HCT116 (cell line): ENCODE measurements at regions not wholly inside any gene's neighbourhood (a gene's known extent, or its start where the extent isn't known, plus 50 kb on each side); places are given as distances from the start of the nearest gene placed in this dataset.

Experiments used
- CBX3 ChIP-seq: IDR thresholded peaks from 2 replicates; pipeline ENCODE4 v1.6.1; 2012; ENCODE audit warnings: low read depth
- CEBPB ChIP-seq: IDR thresholded peaks from 2 replicates; pipeline ENCODE4 v1.6.1; 2012; ENCODE audit warnings: low read depth
- CTCF ChIP-seq, 3 experiments: fragments of 200-600 bp in 1 of 3; sonication (generic) in 1 of 3; IDR thresholded peaks in 2 of 3; conservative IDR thresholded peaks in 1 of 3; 2 replicates each; pipeline ENCODE4 v1.5.1; 2012 to 2017; ENCODE audit warnings: low read depth in 2 of 3, low read length in 2 of 3, antibody characterized with exemption in 1 of 3, borderline replicate concordance in 1 of 3, control low read depth in 1 of 3, mild to moderate bottlenecking in 1 of 3, mixed read lengths in 1 of 3, mixed run types in 1 of 3, moderate library complexity in 1 of 3; ENCODE audit not compliant: insufficient read depth in 1 of 3
- JUND ChIP-seq: IDR thresholded peaks from 2 replicates; pipeline ENCODE4 v1.6.1; 2012
- MAX ChIP-seq: IDR thresholded peaks from 2 replicates; pipeline ENCODE4 v1.6.1; 2012
- POLR2A ChIP-seq: IDR thresholded peaks from 2 replicates; pipeline ENCODE4 v1.7.0; 2011; ENCODE audit warnings: borderline replicate concordance; ENCODE audit not compliant: insufficient read depth, insufficient read length; ENCODE audit errors: extremely low read depth
- POLR2AphosphoS5 ChIP-seq: IDR thresholded peaks from 2 replicates; pipeline ENCODE4 v1.6.1; 2011; ENCODE audit warnings: mild to moderate bottlenecking, low read depth, low read length, moderate library complexity
- RAD21 ChIP-seq: IDR thresholded peaks from 2 replicates; pipeline ENCODE4 v1.6.1; 2012; ENCODE audit warnings: low read depth, mild to moderate bottlenecking
- SP1 ChIP-seq: IDR thresholded peaks from 2 replicates; pipeline ENCODE4 v1.6.1; 2012; ENCODE audit warnings: low read depth
- SRF ChIP-seq: IDR thresholded peaks from 2 replicates; pipeline ENCODE4 v1.6.1; 2012; ENCODE audit warnings: low read depth
- TF ChIP-seq, protein P1 (sequence below): IDR thresholded peaks from 2 replicates; pipeline ENCODE4 v1.6.1; 2012; ENCODE audit warnings: low read depth

- TF ChIP-seq, protein P1, sequence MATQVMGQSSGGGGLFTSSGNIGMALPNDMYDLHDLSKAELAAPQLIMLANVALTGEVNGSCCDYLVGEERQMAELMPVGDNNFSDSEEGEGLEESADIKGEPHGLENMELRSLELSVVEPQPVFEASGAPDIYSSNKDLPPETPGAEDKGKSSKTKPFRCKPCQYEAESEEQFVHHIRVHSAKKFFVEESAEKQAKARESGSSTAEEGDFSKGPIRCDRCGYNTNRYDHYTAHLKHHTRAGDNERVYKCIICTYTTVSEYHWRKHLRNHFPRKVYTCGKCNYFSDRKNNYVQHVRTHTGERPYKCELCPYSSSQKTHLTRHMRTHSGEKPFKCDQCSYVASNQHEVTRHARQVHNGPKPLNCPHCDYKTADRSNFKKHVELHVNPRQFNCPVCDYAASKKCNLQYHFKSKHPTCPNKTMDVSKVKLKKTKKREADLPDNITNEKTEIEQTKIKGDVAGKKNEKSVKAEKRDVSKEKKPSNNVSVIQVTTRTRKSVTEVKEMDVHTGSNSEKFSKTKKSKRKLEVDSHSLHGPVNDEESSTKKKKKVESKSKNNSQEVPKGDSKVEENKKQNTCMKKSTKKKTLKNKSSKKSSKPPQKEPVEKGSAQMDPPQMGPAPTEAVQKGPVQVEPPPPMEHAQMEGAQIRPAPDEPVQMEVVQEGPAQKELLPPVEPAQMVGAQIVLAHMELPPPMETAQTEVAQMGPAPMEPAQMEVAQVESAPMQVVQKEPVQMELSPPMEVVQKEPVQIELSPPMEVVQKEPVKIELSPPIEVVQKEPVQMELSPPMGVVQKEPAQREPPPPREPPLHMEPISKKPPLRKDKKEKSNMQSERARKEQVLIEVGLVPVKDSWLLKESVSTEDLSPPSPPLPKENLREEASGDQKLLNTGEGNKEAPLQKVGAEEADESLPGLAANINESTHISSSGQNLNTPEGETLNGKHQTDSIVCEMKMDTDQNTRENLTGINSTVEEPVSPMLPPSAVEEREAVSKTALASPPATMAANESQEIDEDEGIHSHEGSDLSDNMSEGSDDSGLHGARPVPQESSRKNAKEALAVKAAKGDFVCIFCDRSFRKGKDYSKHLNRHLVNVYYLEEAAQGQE, result no peak
- TF ChIP-seq SRF (no peak), MAX (no peak), SP1 (no peak), CTCF (IDR thresholded peaks at IDR 0.05 in 2 of 3, conservative IDR thresholded peaks at IDR 0.05 in 1 of 3; ENCODE audit: borderline replicate concordance in 1 of 3, insufficient read depth in 1 of 3, low read depth in 2 of 3, low read length in 2 of 3) (no peak), POLR2A (no peak), POLR2AphosphoS5 (no peak), CEBPB (no peak), RAD21 (no peak), CBX3 (no peak), JUND (no peak)
Measured at GRCh38 chr21:27057997-27058396, 91.1 kb upstream of the ADAMTS5 start (continued).
